ENCODE measurements at regions not wholly inside any gene's neighbourhood (a gene's known extent, or its start where the extent isn't known, plus 50 kb on each side); places are given as distances from the start of the nearest gene placed in this dataset.

DNA sequence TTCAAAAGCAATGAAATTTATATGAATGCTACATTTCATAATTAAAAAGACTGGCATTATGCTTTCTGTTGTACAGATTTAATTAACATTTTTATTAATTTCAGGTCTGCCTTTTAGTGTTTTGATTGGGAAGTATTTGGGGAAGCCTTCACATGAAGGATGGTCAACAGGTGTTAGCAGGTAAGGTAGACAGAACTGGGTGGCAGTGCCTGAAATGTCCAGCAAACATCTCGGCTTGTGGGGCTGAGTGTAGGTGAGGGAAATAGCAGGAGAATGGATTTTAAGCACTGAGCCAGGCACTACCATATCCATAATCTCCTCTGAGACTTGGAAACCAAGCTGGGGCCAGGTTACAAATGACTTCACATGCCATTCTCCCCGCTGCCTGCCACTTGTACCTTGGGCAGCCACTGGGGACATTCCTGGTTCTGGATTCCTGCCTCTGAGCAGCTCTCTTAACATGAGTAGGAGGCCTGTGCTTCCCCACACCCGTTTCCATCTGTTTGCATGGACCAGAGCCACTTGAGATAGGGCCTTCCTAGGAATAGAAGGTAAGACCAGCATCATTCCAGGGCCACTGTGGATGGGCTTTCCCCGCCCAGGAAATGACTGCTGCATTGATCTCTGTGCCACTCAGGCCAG, 125.9 kb upstream of the HES1 start:
- TF ChIP-seq, protein P1, sequence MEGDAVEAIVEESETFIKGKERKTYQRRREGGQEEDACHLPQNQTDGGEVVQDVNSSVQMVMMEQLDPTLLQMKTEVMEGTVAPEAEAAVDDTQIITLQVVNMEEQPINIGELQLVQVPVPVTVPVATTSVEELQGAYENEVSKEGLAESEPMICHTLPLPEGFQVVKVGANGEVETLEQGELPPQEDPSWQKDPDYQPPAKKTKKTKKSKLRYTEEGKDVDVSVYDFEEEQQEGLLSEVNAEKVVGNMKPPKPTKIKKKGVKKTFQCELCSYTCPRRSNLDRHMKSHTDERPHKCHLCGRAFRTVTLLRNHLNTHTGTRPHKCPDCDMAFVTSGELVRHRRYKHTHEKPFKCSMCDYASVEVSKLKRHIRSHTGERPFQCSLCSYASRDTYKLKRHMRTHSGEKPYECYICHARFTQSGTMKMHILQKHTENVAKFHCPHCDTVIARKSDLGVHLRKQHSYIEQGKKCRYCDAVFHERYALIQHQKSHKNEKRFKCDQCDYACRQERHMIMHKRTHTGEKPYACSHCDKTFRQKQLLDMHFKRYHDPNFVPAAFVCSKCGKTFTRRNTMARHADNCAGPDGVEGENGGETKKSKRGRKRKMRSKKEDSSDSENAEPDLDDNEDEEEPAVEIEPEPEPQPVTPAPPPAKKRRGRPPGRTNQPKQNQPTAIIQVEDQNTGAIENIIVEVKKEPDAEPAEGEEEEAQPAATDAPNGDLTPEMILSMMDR (conservative IDR thresholded peaks at IDR 0.05; ENCODE audit: low read depth in 2 of 2) = 0 out of 4 replicates have a peak, but pooled peaks of 1 of the 2 experiments have one; percentile 8
- no peak for TF ChIP-seq REST (IDR thresholded peaks at IDR 0.05; ENCODE audit: unreplicated experiment)
- no peak for TF ChIP-seq POLR2AphosphoS5 (IDR thresholded peaks at IDR 0.05; ENCODE audit: low read depth)
- TF ChIP-seq STAT1 (IDR thresholded peaks at IDR 0.05; ENCODE audit: unreplicated experiment) = no peak
- TF ChIP-seq EZH2 (IDR thresholded peaks at IDR 0.05; ENCODE audit: low read depth, unreplicated experiment) = no peak
- no peak for TF ChIP-seq JUNB (IDR thresholded peaks at IDR 0.05; ENCODE audit: unreplicated experiment)
- TF ChIP-seq CREB1 (CRISPR knock-in tag; IDR thresholded peaks at IDR 0.05; ENCODE audit: low read depth) = no peak
- no peak for TF ChIP-seq EZH2phosphoT487 (IDR thresholded peaks at IDR 0.05; ENCODE audit: unreplicated experiment)
- TF ChIP-seq ZNF462 (CRISPR knock-in tag; IDR thresholded peaks at IDR 0.05) = peak; percentile 75
- no peak for TF ChIP-seq ZNF114 (CRISPR knock-in tag; IDR thresholded peaks at IDR 0.05)
- TF ChIP-seq NANOG (IDR thresholded peaks at IDR 0.05; ENCODE audit: borderline replicate concordance) = no peak
